Mesendoderm (in vitro differentiated cells): ENCODE measurements at regions not wholly inside any gene's neighbourhood (a gene's known extent, or its start where the extent isn't known, plus 50 kb on each side); places are given as distances from the start of the nearest gene placed in this dataset.

Source experiments
- DNase-seq: peaks from one replicate; pipeline ENCODE4 v3.0.0; 2013
- H2AK5ac ChIP-seq: 2 replicates; pipeline ENCODE4 v1.6.1; 2013; ENCODE audit warnings: low read length, inconsistent platforms
- H2BK120ac ChIP-seq: 2 replicates; pipeline ENCODE4 v1.6.1; 2013; ENCODE audit warnings: low read depth, mild to moderate bottlenecking, low read length, moderate library complexity, mixed read lengths
- H2BK15ac ChIP-seq: replicated peaks from 2 replicates; pipeline ENCODE4 v1.6.1; 2013; ENCODE audit warnings: low read depth, mild to moderate bottlenecking, moderate library complexity
- H2BK5ac ChIP-seq: 2 replicates; pipeline ENCODE4 v1.6.1; 2013; ENCODE audit warnings: low read length, inconsistent platforms
- H3K18ac ChIP-seq: 2 replicates; pipeline ENCODE4 v1.6.1; 2013; ENCODE audit warnings: mild to moderate bottlenecking, low read length, mixed read lengths
- H3K23ac ChIP-seq: one replicate; pipeline ENCODE4 v1.6.1; 2013; ENCODE audit warnings: low read length
- H3K27ac ChIP-seq: 2 replicates; pipeline ENCODE4 v1.5.1; 2013; ENCODE audit warnings: low read depth, mild to moderate bottlenecking, inconsistent platforms, low read length, moderate library complexity
- H3K27me3 ChIP-seq: 2 replicates; pipeline ENCODE4 v1.6.1; 2013; ENCODE audit warnings: low read length, control low read depth, mild to moderate bottlenecking, inconsistent platforms; ENCODE audit not compliant: insufficient read depth, poor library complexity
- H3K36me3 ChIP-seq: 2 replicates; pipeline ENCODE4 v1.6.1; 2013; ENCODE audit warnings: low read length, inconsistent platforms; ENCODE audit not compliant: control insufficient read depth, insufficient read depth
- H3K4ac ChIP-seq: one replicate; pipeline ENCODE4 v1.6.1; 2013; ENCODE audit warnings: low read depth, mild to moderate bottlenecking, low read length, moderate library complexity
- H3K4me1 ChIP-seq: 2 replicates; pipeline ENCODE4 v1.6.1; 2013; ENCODE audit warnings: low read depth, low read length, inconsistent platforms; ENCODE audit not compliant: control insufficient read depth
- H3K4me2 ChIP-seq: 2 replicates; pipeline ENCODE4 v1.6.1; 2013; ENCODE audit warnings: low read length
- H3K4me3 ChIP-seq: 2 replicates; pipeline ENCODE4 v1.5.1; 2013; ENCODE audit warnings: mild to moderate bottlenecking, low read length
- H3K56ac ChIP-seq: one replicate; pipeline ENCODE4 v1.6.1; 2013; ENCODE audit warnings: low read length
- H3K79me1 ChIP-seq: 2 replicates; pipeline ENCODE4 v1.6.1; 2013; ENCODE audit warnings: low read length, inconsistent platforms
- H3K79me2 ChIP-seq: 2 replicates; pipeline ENCODE4 v1.6.1; 2013; ENCODE audit warnings: mild to moderate bottlenecking, low read length; ENCODE audit not compliant: control insufficient read depth, insufficient read depth
- H3K9ac ChIP-seq: 2 replicates; pipeline ENCODE4 v1.6.1; 2013; ENCODE audit warnings: low read length, inconsistent platforms
- H4K5ac ChIP-seq: one replicate; pipeline ENCODE4 v1.6.1; 2013; ENCODE audit warnings: low read length
- H4K8ac ChIP-seq: one replicate; pipeline ENCODE4 v1.6.1; 2013; ENCODE audit warnings: low read depth, mild to moderate bottlenecking, control low read depth, low read length, moderate library complexity
- WGBS: extraction: QIAGEN DNeasy Blood & Tissue Kit; methylation state at CpG from one replicate; pipeline ENCODE4 v1.1.7; 2013; ENCODE audit warnings: low lambda C conversion rate, missing lambda C conversion rate; ENCODE audit not compliant: insufficient coverage; ENCODE audit errors: extremely low coverage; 5-methylcytosine and 5-hydroxymethylcytosine counted together

DNA sequence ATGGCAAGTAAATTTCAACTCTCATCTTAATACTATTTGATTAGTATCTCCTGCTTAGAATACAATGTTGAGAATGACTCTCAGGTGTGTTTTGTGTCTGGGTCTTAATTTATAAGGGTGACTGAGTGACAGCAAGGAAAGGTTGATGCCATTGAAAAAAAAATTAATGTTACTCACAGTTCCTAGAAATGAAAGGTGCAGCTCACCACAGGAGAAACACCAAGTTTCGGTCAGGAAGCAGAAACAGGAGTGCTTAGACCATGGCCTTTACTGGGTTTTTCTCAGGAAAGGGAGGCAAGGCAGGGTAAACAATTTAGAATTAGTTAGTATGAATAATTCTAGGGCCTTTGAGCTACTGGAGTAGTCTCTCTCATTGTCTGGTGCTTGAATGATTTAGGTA, 159.2 kb upstream of the C9orf72 start:
- no peaks in the 10 kb centered on the region for H3K79me1 ChIP-seq
- no peak overlapping the region for H2BK5ac ChIP-seq
- H3K4me1 ChIP-seq, result no peaks in the 10 kb centered on the region
- H3K4me2 ChIP-seq, result no peak overlapping the region
- no peak overlapping the region for H3K27ac ChIP-seq
- no peak overlapping the region for H3K23ac ChIP-seq
- no peak overlapping the region for H3K18ac ChIP-seq
- H3K36me3 ChIP-seq, result no peaks in the 10 kb centered on the region
- no peaks in the 10 kb centered on the region for H3K27me3 ChIP-seq
- H3K9ac ChIP-seq, result no peak overlapping the region
- no peak overlapping the region for H2BK120ac ChIP-seq
- H3K4ac ChIP-seq, result no peak overlapping the region
- no peaks in the 10 kb centered on the region for H3K79me2 ChIP-seq
- H4K8ac ChIP-seq, result no peak overlapping the region
- no peak overlapping the region for H2BK15ac ChIP-seq
- DNase-seq, result no peak
- H3K56ac ChIP-seq, result no peak overlapping the region
- H3K4me3 ChIP-seq, result no peak overlapping the region
- H2AK5ac ChIP-seq, result no peak overlapping the region
- WGBS, result no CpG with 5 or more reads among the region's 1 CpG
- no peak overlapping the region for H4K5ac ChIP-seq

DNA sequence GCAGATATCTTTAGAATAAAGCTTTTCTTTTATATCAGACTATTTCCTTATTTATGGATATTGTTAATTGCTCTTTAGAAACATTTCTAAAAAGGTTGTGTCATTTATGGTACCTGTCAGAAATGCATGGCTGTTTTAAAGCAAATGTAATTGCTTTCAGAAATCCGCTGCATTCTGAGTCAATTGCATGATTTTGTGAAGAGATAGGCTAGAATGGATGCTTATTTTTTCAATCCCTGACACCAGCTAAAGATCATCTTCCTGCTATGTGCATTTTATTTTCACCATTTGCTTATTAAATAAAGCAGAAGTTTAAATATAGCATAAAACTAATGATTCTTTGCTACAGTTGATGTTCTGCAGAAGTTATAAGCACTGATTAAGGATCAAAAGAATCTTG, 170.2 kb upstream of the C9orf72 start:
- Histone ChIP-seq H3K18ac (no peak overlapping the region), H4K8ac (no peak overlapping the region), H3K4me3 (no peak overlapping the region), H2BK5ac (no peak overlapping the region), H2AK5ac (no peak overlapping the region), H3K23ac (no peak overlapping the region), H3K4ac (no peak overlapping the region), H3K27ac (no peak overlapping the region), H3K9ac (no peak overlapping the region), H3K36me3 (no peaks in the 10 kb centered on the region), H3K27me3 (no peaks in the 10 kb centered on the region), H2BK15ac (no peak overlapping the region), H3K4me1 (no peaks in the 10 kb centered on the region), H3K79me2 (no peaks in the 10 kb centered on the region), H4K5ac (no peak overlapping the region), H2BK120ac (no peak overlapping the region), H3K4me2 (no peak overlapping the region), H3K79me1 (no peaks in the 10 kb centered on the region), H3K56ac (no peak overlapping the region)
- WGBS, result no CpG with 5 or more reads among the region's 1 CpG
- no peak for DNase-seq

DNA sequence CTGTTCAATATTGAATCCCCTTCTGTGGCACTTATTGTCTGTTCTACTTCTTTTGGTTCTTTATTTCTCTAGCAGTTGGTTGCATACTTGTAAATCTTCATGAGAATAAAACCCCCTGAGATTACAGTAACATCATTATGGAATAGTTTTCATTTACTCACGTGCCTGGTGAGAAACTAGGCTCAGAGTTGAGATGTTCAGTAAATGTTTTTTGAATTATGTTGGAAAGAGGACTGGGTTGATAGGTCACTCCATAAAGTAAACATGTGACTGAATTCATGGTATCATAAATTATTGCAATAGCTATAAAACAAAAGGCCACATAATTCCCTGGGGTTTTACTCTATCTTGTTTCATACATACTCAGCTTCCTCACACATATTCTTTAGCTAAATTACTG, 174.2 kb upstream of the C9orf72 start:
- no peak overlapping the region for H3K9ac ChIP-seq
- no peak overlapping the region for H3K27ac ChIP-seq
- H3K18ac ChIP-seq, result no peak overlapping the region
- H3K4ac ChIP-seq, result no peak overlapping the region
- no CpG with 5 or more reads among the region's 1 CpG for WGBS
- H3K79me1 ChIP-seq, result no peaks in the 10 kb centered on the region
- H3K23ac ChIP-seq, result no peak overlapping the region
- DNase-seq, result no peak
- H4K8ac ChIP-seq, result no peak overlapping the region
- no peak overlapping the region for H3K4me2 ChIP-seq
- H2BK15ac ChIP-seq, result no peak overlapping the region
- H4K5ac ChIP-seq, result no peak overlapping the region
- no peak overlapping the region for H2BK5ac ChIP-seq
- H3K27me3 ChIP-seq, result no peaks in the 10 kb centered on the region
- no peak overlapping the region for H3K56ac ChIP-seq
- H3K4me3 ChIP-seq, result no peak overlapping the region
- no peaks in the 10 kb centered on the region for H3K79me2 ChIP-seq
- H3K4me1 ChIP-seq, result peaks cover 5% of the 10 kb centered on the region
- no peak overlapping the region for H2AK5ac ChIP-seq
- no peaks in the 10 kb centered on the region for H3K36me3 ChIP-seq
- no peak overlapping the region for H2BK120ac ChIP-seq

DNA sequence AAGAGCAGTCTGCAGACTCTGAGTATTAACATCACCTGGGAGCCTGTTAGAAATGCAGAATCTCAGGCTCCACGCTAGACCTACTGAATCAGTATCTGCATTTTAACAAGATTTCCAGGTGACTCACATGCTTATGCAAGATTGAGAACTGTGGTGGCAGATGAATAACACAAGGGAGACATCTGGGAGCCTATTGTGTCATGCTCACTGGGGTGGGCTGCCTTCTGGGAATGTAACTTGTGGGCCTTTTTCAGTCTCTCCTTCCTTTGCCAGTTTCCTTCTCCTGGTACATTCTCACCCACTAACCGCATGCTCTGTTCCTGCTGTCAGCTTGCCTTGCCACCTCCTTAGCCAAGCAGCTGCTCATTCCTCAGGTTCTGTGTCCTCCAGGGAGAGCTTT, 176.6 kb upstream of the C9orf72 start:
- H3K23ac ChIP-seq, result no peak overlapping the region
- H2AK5ac ChIP-seq, result no peak overlapping the region
- no peaks in the 10 kb centered on the region for H3K36me3 ChIP-seq
- peak; percentile 78 for DNase-seq
- H4K5ac ChIP-seq, result no peak overlapping the region
- H3K27ac ChIP-seq, result no peak overlapping the region
- H4K8ac ChIP-seq, result no peak overlapping the region
- no peaks in the 10 kb centered on the region for H3K27me3 ChIP-seq
- peaks cover 5% of the 10 kb centered on the region for H3K4me1 ChIP-seq
- no peak overlapping the region for H3K56ac ChIP-seq
- no CpG with 5 or more reads among the region's 2 CpGs for WGBS
- H3K79me1 ChIP-seq, result no peaks in the 10 kb centered on the region
- H3K4me2 ChIP-seq, result no peak overlapping the region
- no peak overlapping the region for H3K18ac ChIP-seq
- H3K4ac ChIP-seq, result no peak overlapping the region
- no peaks in the 10 kb centered on the region for H3K79me2 ChIP-seq
- H2BK120ac ChIP-seq, result no peak overlapping the region
- H3K4me3 ChIP-seq, result no peak overlapping the region
- H3K9ac ChIP-seq, result no peak overlapping the region
- H2BK5ac ChIP-seq, result no peak overlapping the region
- no peak overlapping the region for H2BK15ac ChIP-seq

DNA sequence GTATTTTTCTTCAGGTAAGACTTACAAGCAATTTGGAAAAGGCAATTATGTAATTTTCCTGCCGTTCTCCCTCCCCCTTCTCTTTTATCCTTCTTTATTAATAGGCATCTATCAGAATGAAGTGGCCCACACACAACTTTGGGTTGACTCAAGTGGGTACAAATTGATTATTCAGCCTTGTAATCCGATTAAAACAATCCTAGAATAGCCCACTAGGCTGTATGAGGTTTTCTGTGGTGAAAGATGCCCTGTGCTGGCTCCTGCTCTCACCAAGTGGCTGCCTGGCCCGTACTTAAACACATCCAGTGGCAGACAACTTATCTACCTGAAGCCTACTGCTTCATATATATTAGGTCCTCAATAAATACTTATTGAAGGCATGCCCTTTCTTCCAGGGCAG, 177.3 kb upstream of the C9orf72 start:
- Histone ChIP-seq H3K4me1 (peaks cover 5% of the 10 kb centered on the region), H4K8ac (no peak overlapping the region), H2BK5ac (no peak overlapping the region), H2BK15ac (peak overlapping the region; percentile 2), H3K4ac (no peak overlapping the region), H2AK5ac (no peak overlapping the region), H3K79me2 (no peaks in the 10 kb centered on the region), H3K36me3 (no peaks in the 10 kb centered on the region), H3K9ac (no peak overlapping the region), H4K5ac (no peak overlapping the region), H3K56ac (no peak overlapping the region), H3K27me3 (no peaks in the 10 kb centered on the region), H3K27ac (no peak overlapping the region), H3K23ac (no peak overlapping the region), H3K79me1 (no peaks in the 10 kb centered on the region), H2BK120ac (peak overlapping the region; percentile 38), H3K18ac (peak overlapping the region; percentile 18), H3K4me2 (no peak overlapping the region), H3K4me3 (no peak overlapping the region)
- DNase-seq, result no peak
- WGBS, result no CpG with 5 or more reads among the region's 3 CpGs

DNA sequence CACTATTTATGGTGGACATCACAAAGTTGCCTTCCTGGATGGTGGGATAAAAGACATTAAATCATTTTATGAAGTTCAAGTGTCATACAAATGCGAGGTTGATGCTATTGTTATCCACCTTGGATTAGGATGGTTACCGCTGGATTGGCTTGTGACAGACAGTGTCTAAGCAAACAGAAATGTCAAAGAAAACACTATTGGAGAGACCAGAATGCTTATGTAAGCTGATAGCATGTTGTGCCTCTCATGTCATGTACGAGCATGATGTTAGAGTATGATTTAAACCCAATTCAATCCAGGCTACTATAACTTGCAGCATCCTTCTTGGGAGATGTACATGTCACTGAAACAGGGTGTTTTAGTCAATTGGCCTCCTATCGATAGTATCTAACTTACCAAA, 178.8 kb upstream of the C9orf72 start:
- no CpG with 5 or more reads among the region's 4 CpGs for WGBS
- no peak overlapping the region for H3K56ac ChIP-seq
- no peak overlapping the region for H2BK5ac ChIP-seq

More for the DNA sequence above, 178.8 kb upstream of the C9orf72 start:
- H3K4me3 ChIP-seq, result no peak overlapping the region
- H2BK120ac ChIP-seq, result no peak overlapping the region
- no peak overlapping the region for H3K27ac ChIP-seq
- H3K79me2 ChIP-seq, result no peaks in the 10 kb centered on the region
- no peak for DNase-seq
- no peaks in the 10 kb centered on the region for H3K79me1 ChIP-seq
- no peak overlapping the region for H3K4ac ChIP-seq
- no peak overlapping the region for H4K5ac ChIP-seq
- H4K8ac ChIP-seq, result no peak overlapping the region
- no peaks in the 10 kb centered on the region for H3K36me3 ChIP-seq
- H3K4me2 ChIP-seq, result no peak overlapping the region
- no peak overlapping the region for H3K18ac ChIP-seq
- H3K23ac ChIP-seq, result no peak overlapping the region
- no peaks in the 10 kb centered on the region for H3K27me3 ChIP-seq
- H2AK5ac ChIP-seq, result no peak overlapping the region
- no peak overlapping the region for H3K9ac ChIP-seq
- peaks cover 5% of the 10 kb centered on the region for H3K4me1 ChIP-seq
- H2BK15ac ChIP-seq, result no peak overlapping the region
